ENCODE measurements at regions not wholly inside any gene's neighbourhood (a gene's known extent, or its start where the extent isn't known, plus 50 kb on each side); places are given as distances from the start of the nearest gene placed in this dataset.
A peak's percentile ranks its signal among the peaks of the same experiment; 100 is the strongest.

- no peaks in the 10 kb centered on the region for H3K36me3 Mint-ChIP-seq (ENCODE audit: low read depth)
- Histone ChIP-seq H3K27me3 (ENCODE audit: insufficient read depth) (no peaks in the 10 kb centered on the region), H3K4me2 (no peak overlapping the region), H3K4me3 (no peak overlapping the region), H3K27ac (ENCODE audit: low read depth) (no peak overlapping the region), H3K79me2 (replicated peaks; ENCODE audit: insufficient read depth) (no peaks in the 10 kb centered on the region), H2AFZ (peak overlapping the region; percentile 73; the same call in 1 of the 2 replicates), H3F3A (replicated peaks; ENCODE audit: low read depth) (no peaks in the 10 kb centered on the region), H4K20me1 (replicated peaks; ENCODE audit: insufficient read depth) (no peaks in the 10 kb centered on the region), H3K9me2 (ENCODE audit: insufficient read depth) (no peaks in the 10 kb centered on the region; the same call in 1 of the 2 replicates), H3K4me1 (ENCODE audit: insufficient read depth) (no peaks in the 10 kb centered on the region), H3K36me3 (ENCODE audit: insufficient read depth) (no peaks in the 10 kb centered on the region; the same call in 1 of the 2 replicates)
- TF ChIP-seq EZH2phosphoT487 (IDR thresholded peaks at IDR 0.05; ENCODE audit: unreplicated experiment) (no peak), NANOG (IDR thresholded peaks at IDR 0.05; ENCODE audit: borderline replicate concordance) (no peak), ZNF462 (CRISPR knock-in tag; IDR thresholded peaks at IDR 0.05) (no peak), REST (IDR thresholded peaks at IDR 0.05; ENCODE audit: unreplicated experiment) (no peak), STAT1 (IDR thresholded peaks at IDR 0.05; ENCODE audit: unreplicated experiment) (no peak), CREB1 (CRISPR knock-in tag; IDR thresholded peaks at IDR 0.05; ENCODE audit: low read depth) (no peak), ZNF331 (CRISPR knock-in tag; IDR thresholded peaks at IDR 0.05; ENCODE audit: low read depth) (no peak), ETS1 (IDR thresholded peaks at IDR 0.05) (no peak), CTCF (conservative IDR thresholded peaks at IDR 0.05; ENCODE audit: low read depth in 2 of 2) (no peak), EZH2 (IDR thresholded peaks at IDR 0.05; ENCODE audit: low read depth, unreplicated experiment) (no peak), JUNB (IDR thresholded peaks at IDR 0.05; ENCODE audit: unreplicated experiment) (no peak), ZNF114 (CRISPR knock-in tag; IDR thresholded peaks at IDR 0.05) (no peak), POLR2AphosphoS5 (IDR thresholded peaks at IDR 0.05; ENCODE audit: low read depth) (no peak)
- H3K4me3 Mint-ChIP-seq, result no peak overlapping the region
- no peak overlapping the region for H3K27ac Mint-ChIP-seq
- no peaks in the 10 kb centered on the region; the same call in 2 of the 3 replicates for H3K9me3 Mint-ChIP-seq
- H3K4me1 Mint-ChIP-seq, result no peaks in the 10 kb centered on the region
- no peaks in the 10 kb centered on the region for H3K27me3 Mint-ChIP-seq (ENCODE audit: insufficient read depth, low read depth, poor library complexity)
- ATAC-seq (no peak), DNase-seq (ENCODE audit: low spot score) (no peak)
Observed at GRCh38 chr6:145091586-145092142, 643.7 kb downstream of the EPM2A start.

Data from GM23338 (cell line).